HG02763 (cell line): ENCODE measurements at regions not wholly inside any gene's neighbourhood (a gene's known extent, or its start where the extent isn't known, plus 50 kb on each side); places are given as distances from the start of the nearest gene placed in this dataset.

Experiments used
- ATAC-seq: cut with Tn5 transposase; IDR thresholded peaks from one replicate; pipeline ENCODE4 v1.9.1; 2021; ENCODE audit warnings: mild to moderate bottlenecking, moderate library complexity; ENCODE audit not compliant: unreplicated experiment

DNA sequence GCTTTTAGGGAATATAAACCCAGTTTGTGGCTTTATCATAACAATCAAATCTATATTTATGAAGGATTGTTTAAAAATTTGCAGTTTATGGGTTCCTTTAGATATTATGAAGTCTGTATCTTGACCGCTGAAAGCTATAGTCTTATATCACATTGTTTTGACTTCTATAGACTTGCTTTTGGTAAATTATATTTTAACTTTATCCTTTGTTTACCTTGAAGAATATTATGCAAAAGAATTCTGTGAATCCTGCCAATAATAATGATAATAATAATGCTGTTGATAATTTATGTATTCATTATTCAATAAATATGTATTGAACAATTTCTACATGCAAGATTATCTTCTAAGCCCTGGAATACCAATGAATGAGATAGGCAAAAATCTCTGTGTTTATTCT lies 101.9 kb upstream of the MTPN start:
- no peak for ATAC-seq

DNA sequence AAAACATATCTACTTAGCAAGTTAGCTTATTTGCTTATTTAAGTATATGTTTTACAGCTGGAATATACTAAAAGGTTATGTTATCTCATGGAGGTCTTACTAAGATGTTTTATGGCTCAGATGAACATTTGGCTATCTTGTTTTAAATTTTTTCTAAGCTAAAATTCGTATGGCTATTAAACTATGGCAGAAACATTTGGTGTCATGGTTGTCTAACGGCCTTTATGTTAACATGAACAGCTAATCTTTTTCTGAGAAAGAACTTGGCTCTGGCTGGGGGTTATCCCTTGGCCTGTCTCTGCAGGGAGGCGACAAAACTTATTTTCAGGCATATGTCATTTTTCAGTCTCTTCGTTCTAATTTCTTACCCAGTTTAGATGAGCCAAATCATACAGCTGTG lies 101.5 kb upstream of the MTPN start:
- no peak for ATAC-seq

DNA sequence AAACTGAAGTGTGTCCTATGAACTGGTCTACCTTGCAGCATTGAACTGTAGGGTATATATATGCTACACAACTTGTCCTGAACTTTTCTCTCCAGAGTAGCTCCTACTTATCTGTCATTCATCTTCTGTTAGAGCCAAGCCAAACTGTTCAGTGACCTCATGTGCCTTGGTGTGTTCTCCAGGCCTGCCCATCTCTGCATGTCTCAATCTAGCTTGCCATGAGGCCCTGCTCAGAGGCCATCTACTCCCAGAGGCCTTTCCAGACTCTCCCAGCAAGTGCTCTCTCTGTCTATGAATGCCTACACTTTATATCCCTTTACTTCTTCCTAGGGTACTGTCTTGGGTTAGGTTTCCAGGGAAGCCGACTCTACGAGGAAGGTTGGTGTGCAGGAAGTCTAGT lies 99.8 kb upstream of the MTPN start:
- no peak for ATAC-seq

DNA sequence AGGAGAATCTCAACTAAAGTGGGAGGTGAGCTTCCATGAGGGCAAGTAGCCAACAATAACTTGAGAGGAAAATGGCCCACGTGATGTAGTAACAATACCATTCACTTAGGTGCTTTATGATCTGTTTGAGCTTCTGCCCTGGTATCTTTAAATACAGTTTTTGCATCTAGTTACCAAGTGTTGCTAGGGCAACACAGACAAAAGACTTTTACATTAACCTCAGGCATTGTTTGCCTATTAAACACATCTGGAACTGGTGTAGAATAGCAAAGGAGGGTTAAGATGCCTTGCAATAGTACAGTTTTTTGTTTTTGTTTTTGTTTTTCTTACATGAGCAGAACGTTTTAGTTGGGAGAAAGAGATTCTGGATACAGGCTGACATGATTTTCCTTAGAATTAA lies 97.7 kb upstream of the MTPN start:
- ATAC-seq, result no peak

DNA sequence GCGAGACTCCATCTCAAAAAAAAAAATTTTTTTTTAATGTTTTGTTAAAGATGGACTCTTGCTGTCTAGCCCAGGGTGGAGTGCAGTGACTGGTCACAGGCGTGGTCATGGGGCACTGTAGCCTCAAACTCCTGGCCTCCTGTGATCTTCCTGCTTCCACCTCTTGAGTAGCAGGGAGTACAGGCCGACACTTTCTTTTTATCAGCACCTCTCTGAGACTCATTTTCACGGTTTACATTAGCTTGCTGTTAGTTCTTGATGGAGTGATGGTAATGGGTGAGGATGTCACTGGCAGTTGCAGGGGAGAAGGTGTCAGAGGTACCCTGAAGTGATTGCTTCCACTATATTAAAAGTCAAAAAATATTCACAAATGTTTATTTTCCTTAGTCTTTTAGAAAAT lies 95.3 kb upstream of the MTPN start:
- ATAC-seq, result no peak

DNA sequence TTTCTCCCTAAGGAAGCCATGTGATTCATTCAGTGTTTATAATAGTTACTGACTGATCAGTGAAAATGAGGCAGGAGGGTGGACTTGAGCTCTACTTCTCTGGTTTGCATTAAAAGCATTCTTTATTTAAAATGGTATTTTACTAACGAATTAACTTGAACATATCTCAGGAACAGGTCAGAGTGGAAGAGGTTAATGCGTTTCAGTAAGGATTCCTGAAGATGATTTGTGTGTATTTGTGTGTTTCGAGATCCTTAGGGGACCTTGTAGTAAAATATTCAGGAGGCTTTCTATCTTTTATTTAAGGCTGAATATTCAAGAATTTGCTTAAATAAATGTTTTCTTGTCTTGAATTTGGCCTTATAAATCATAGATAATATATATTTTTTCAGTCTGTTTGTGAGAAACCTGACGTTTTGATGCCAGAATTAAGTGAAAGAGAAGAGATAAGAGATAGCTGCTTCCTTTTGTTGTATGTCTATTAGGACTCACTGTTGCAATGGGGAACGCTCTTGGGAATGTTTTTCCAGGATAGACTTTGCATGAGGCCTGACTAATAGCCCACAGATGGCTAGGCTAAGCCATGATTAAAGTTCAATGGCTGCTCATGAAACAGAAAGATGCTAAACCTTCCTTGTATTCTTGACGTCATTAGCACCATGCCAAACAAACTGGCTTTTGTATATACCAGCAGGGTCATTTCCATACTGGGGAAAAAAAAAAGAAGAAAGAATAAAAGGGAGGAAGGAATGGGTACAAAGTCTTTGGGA lies 93.8 kb upstream of the MTPN start:
- ATAC-seq, result no peak

DNA sequence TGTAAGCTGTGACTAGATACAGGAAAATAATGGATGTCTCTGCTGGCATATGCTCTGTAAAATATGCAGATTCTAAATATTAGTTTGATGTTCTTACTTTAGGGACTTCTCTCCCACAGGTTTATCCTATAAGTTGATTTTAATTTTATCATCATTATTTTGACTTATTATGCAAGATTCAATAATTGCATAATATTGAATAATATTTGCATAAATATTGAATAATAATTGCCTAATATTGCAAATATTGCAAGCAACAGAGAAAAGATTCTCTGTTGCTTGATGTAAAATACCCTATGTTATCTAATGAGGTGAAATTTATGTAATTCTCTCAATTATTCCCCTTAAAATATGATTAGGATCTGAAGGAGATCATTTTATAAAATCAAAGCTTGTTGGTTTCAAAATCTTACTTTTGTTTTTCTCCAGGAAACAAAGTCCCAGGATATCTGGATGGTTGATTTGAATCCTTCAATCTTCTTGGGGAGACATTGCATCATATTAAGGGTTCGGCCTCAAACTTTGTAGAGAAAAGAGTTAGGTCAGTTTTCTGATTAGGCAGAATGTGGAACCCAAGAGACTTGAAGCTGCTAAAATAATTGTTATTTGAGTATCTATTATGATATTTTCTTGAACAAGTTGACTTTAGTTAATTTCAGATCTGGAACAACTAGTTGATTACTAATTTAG lies 92.8 kb upstream of the MTPN start:
- no peak for ATAC-seq

DNA sequence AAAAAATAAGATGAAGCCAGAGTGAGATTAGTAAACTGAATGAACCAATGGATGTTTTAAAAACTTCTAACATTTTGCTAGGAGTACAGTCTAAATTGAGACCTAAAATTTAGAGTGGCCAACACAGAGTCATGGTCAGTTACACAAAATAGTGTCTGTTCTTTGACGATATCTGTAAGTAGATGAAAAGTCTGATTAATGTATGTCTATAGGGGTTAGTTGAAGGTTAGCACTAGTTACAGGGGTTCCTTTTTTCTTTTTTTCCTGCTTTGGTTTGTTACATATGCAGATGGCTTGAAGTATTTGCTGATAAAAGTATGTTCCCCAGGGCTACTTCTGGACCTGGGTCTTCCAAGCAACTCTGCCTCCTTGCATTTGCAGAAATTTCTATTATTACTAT lies 90.1 kb upstream of the MTPN start:
- no peak for ATAC-seq

DNA sequence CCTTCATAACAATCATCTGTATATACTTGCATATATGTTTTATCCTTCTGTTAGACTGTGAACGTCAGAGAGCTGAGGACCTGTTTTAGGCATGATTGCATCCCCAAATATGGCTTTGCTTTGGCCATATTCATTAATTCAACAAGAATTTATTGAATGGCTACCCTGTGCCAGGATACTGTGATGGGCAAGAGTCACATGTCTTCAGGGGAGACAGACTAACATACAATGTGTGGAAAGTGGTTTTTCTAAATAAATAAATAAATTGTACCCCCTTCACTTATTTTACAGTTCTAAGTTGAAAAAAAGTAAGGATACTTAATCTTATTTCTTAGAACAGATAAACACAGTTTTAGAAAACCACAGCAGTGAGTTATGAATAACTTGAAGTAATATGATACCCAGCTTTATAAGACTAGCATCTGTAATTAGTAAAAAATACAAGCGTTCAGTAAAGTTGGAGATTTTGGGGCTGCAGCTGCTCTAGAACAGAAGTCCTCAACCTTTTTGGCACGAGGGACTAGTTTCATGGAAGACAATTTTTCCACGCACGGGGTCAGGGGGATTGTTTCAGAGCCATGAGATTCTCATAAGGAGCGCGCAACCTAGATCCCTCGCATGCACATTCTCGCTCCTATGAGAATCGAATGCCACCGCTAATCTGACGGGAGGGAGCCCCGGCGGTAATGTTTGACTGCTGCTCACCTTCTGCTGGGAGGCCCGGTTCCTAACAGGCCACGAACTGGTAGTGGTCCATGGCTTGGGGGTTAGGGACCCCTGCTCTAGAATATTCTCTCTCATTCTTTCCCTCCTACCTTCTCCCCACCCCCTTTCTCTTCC lies 89.4 kb upstream of the MTPN start:
- ATAC-seq, result no peak

DNA sequence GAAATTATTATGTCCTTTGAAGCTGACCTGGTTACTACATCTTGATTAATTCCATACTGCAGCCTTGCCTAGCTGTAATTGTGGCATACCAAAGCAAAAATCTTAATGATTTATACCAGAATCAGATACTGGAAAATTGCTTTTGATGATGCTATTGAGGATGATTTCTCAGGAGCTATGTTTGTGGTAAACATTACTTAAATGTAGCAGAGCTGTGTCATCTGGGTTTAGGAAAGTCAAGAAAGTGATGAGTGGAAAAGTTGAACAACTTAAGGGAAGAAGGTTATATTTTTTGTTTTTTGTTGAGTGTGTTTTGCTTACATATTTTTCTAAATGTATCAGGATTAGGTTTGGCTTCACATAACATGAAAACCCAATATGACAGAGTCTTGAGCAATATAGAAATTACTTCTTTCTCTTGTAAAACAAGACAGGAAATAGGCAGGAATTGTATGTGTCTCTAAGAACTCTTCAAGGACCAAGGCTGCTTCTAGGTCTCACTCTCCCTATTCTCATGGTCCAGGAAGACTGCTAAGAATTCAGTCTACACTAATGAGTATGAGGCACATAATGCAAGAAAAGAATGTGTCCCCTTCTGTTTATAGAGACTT lies 87.6 kb upstream of the MTPN start:
- no peak for ATAC-seq

DNA sequence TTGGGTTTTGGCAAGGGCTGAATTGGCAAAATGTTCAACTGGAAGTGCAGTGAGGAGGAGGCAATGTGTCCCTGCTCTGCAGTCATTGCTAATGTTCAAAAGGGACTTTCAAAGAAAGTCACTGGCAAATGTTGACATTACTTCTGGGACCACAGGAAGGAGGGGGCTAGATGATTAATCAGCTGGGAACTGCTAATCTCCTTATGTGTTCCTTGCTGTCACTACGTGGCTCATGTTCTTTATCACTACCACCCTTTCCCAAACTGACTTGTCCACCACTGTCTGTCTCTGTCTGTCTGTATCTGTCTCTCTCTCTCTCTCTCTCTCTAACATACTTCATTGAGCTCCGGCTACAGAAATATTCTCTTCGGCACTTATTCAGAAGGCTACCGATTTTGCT lies 86.9 kb upstream of the MTPN start:
- ATAC-seq, result no peak

DNA sequence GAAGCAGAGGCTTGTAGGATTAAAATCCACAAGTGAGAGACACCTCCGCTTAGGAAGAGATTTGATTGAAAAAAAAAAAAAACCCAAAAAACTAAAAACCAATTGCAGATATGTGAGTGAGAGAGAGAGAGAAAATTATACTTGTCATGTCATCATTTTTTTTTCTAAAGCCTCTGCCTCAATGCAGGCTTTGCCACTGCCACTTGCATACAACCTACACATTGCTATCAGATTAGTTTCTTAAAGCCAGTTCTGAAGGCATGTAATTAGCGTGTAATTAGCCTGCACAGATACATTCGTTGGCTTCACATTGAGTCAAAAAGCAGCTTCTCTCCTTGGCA lies 86.1 kb upstream of the MTPN start:
- ATAC-seq, result no peak

DNA sequence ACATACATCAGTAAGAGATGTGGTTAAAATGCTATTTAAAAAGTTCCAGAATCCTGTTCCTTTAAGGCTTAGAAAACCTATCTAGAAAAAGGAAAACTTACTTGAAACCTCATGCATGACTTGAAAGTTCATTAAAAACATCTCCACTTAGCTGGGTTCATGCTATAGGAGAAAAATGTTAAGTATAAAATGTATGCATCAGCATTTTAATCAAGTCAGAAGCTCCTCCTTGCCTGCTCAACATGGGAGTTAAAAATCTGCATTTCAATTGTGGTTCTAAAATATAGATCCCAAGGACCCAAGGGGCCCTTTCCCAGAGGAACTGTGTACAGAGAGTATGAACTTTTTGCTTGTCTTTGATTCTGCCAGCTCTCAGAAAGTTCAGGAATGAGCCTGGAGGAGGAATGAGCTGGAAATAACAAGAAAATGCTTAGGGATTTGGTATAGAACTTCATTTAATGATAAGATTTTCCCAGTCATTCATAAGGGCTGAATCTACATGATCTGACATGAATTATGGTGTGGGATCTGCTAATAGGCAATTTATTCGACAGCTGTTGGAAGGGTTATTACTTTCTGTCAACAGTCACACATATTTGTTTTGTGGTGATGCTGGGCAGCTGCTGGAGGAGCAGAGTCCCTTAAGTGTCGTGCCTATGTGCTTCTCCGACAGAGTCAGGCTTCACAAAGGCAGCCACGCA lies 85.6 kb upstream of the MTPN start:
- ATAC-seq, result no peak

DNA sequence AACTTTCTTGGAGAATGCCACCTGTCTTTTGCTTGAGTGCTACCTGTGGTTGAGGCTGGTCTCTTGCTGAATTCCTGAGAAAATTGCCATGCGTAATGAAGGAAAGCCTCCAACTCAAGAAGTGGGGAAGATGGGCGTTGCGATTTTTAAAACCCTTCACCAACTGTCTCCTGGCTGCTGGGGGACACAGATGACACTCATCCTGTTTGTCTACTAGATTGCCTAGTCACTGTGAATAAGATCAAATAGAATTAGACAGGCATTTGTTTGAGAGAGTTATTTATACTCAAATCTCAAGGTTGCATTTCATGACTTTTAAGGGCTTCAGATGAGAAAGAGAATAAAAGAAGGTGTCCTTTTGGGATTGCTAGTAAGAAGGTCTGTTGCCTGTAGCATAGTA lies 84.3 kb upstream of the MTPN start:
- no peak for ATAC-seq

DNA sequence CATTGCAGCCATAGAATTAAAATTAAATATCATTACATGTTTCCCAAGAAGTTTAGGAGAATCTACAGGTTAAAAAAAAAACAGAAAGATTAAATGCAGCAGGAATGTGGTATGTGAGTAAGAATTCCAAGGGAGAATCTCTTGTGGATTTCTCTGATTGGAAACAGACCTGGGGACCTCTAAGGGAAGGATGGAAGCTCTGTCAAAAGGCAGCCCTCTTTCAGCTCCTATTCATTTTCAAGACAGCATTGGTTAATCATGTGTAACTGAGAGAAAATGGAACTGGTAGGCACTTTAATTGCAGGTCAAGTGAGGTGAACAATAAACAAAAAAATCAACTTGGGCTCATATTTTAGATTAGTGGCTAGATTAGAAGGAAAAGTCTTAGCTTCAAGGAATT lies 81.4 kb upstream of the MTPN start:
- no peak for ATAC-seq

DNA sequence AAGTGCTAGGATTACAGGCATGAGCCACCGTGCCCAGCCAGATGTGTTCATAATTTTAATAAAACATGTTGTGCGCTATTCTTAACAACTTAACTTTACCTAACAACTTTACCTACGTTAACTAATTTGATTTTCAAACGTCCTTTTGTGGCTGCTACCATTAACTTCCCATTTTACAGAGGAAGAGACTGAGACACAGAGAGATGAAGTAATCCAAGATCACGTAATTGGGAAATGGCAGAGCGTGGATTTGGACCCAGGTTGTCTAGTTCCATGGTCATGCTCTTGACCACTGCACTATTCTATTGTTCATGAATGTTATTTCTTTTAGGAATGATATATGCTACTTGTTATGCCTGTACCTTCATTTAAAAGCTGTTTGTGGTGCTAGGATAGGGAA lies 80.3 kb upstream of the MTPN start:
- ATAC-seq, result no peak

DNA sequence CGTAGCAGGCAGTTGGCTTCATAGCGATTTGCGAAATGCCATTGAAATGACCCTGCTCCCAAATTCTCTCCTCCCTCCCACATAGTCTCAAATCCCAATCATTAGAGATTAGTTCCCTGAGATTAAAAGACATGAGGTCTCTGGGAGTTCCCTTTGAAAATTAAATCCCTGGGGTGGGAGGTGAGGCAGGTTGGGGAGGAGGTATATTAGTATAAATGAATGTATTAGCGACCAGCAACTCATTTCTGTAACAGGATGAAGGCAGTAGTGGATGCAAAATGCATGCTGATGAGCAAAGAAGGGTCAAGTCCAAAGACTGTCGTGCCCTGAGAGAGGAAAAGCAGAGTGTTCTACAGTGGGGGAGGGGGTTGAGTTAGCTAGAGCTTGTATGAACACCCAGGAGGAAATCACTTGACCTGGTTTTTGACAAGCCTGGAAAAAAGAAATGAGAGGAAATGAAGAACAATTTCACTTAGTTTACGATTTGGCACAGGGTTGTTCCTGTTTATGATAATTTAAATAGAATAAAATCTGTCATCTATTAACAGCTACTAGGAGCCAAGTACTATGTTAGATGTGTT lies 79.6 kb upstream of the MTPN start:
- no peak for ATAC-seq

DNA sequence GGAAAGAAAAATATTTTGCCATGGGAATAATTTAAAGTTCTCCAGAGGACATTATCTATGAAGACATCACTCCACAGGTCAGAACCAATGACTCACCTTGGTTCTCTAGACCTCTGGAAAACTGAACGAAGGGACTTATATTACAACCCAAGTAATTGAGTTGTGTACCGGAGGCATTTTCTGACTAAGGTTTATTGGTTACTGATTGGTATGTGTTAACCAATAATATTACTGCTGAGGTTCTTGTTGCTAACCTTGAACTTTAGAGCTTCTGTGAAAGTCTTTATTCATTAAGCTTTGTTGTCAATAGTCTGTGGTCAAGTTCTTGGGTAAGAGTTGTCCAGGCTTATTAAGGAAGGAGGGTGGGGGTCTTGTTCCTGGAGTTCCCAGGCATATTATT lies 78.1 kb upstream of the MTPN start:
- ATAC-seq, result no peak

DNA sequence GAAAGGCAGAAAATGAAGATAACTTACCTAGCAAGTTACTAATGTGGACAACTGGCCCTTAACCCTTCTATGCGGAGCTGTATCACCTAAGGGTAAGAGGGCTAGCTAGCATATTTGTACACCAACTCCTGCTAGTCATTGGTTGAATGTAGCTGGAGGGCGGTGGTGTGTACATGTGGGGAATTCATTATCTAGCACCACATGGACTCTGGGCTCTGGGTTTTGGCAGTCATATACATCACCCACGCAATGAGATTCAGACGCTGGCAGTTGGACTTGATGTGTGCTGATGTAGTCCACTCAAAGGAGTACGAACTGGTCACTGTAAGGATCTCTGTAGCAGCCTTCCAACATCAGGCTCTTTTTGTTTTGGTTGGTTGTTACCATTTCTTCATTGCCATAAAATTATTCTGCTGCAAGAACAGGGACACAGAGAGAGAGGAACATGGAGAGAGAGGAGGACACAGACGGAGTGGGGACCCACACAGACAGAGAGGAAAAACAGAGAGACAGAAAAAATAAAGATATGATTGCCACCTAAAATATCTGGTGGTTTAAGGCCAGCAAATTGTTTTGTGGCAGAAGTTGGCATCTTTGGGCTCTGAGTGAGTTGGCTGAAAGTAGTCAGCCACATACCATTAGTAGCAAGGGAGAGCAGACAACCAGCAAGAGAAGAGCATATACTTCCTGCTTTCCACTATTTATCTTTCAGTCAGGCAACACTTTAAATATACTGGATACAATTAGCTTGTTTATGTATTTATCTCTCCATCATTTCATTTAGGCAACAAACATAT lies 76.7 kb upstream of the MTPN start:
- no peak for ATAC-seq
